ENCODE measurements at regions not wholly inside any gene's neighbourhood (a gene's known extent, or its start where the extent isn't known, plus 50 kb on each side); places are given as distances from the start of the nearest gene placed in this dataset.

DNA sequence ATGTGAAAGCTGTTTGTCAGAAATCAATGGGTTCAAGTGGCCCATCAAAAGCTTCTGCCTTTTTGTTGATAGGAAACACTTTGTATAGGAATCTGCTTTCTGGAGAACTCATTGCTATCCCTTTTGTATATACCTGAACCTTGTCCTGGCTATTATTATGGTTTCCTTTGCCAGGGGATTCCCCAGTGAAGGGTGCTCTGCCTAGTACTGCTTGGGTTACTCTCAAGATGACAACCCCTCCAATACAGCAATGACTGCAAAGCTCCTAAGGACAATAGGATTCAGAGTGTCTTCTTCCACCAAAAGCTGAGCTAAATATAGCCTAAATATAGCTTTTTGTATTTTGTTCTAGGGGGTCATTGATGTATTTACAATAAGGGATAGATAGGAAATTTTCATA, 54.0 kb upstream of the PTPRK start:
- TF ChIP-seq CTCF (conservative IDR thresholded peaks at IDR 0.05; ENCODE audit: low read depth, low read length): no peak
- TF ChIP-seq SMC3 (IDR thresholded peaks at IDR 0.05; ENCODE audit: low read depth, low read length): no peak
- no peak for TF ChIP-seq USF2 (IDR thresholded peaks at IDR 0.05; ENCODE audit: low read depth, low read length)
- TF ChIP-seq POLR2A (IDR thresholded peaks at IDR 0.05; ENCODE audit: low read depth, low read length): no peak
- TF ChIP-seq RCOR1 (IDR thresholded peaks at IDR 0.05; ENCODE audit: insufficient replicate concordance, low read length): no peak
- TF ChIP-seq MAFK (IDR thresholded peaks at IDR 0.05; ENCODE audit: low read depth, low read length): no peak
- no peak for TF ChIP-seq RAD21 (IDR thresholded peaks at IDR 0.05; ENCODE audit: low read length)
- no peak for TF ChIP-seq RFX5 (IDR thresholded peaks at IDR 0.05; ENCODE audit: low read depth, low read length)
- TF ChIP-seq, protein P1, sequence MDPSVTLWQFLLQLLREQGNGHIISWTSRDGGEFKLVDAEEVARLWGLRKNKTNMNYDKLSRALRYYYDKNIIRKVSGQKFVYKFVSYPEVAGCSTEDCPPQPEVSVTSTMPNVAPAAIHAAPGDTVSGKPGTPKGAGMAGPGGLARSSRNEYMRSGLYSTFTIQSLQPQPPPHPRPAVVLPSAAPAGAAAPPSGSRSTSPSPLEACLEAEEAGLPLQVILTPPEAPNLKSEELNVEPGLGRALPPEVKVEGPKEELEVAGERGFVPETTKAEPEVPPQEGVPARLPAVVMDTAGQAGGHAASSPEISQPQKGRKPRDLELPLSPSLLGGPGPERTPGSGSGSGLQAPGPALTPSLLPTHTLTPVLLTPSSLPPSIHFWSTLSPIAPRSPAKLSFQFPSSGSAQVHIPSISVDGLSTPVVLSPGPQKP (IDR thresholded peaks at IDR 0.05; ENCODE audit: borderline replicate concordance, low read depth, low read length): no peak
